Endothelial cell of umbilical vein (primary cell): ENCODE measurements at regions not wholly inside any gene's neighbourhood (a gene's known extent, or its start where the extent isn't known, plus 50 kb on each side); places are given as distances from the start of the nearest gene placed in this dataset.

Experiments
- BruUV-seq: library from RNA; stranded (reverse); fragments of 400-500 nt; replicated peaks from 2 replicates; lab custom pipeline; 2021; lab: Mats Ljungman, UMichigan
- CTCF ChIA-PET: fragments of 300-600, 350-600 bp; sonication (Branson Sonifier 250); formaldehyde crosslinking; loops from one replicate; lab custom pipeline; 2021; ENCODE audit warnings: antibody characterized with exemption, inconsistent platforms; lab: Charles Lee
- POLR2A ChIA-PET: fragments of 300-600, 350-600 bp; sonication (Branson Sonifier 250); formaldehyde crosslinking; loops from one replicate; lab custom pipeline; 2021; ENCODE audit warnings: antibody characterized with exemption, inconsistent platforms; lab: Charles Lee
- DNase-seq: peaks from one replicate; pipeline ENCODE4 v3.0.0-alpha.2; 2011; ENCODE audit warnings: low read depth, low spot score
- FAIRE-seq: peaks from 2 replicates; lab custom pipeline; 2011; peaks lifted over from hg19 to GRCh38; lab: Jason Lieb, UNC
- H2AFZ ChIP-seq: 2 replicates; pipeline ENCODE4 v1.6.0; 2012; ENCODE audit warnings: low read depth, low read length, control low read depth, inconsistent platforms
- H3K27ac ChIP-seq: 2 replicates; pipeline ENCODE4 v1.5.1; 2011; ENCODE audit warnings: low read depth, mild to moderate bottlenecking, control low read depth, low read length, moderate library complexity; ENCODE audit not compliant: insufficient read depth
- H3K27me3 ChIP-seq, 2 experiments: 2 replicates each; pipeline versions ENCODE4 v1.6.0 to v1.6.1; 2011; ENCODE audit warnings: low read length in 2 of 2, mixed read lengths in 1 of 2; ENCODE audit not compliant: control insufficient read depth in 2 of 2, insufficient read depth in 2 of 2
- H3K36me3 ChIP-seq, 2 experiments: 2 replicates in 1 of 2; 3 replicates in 1 of 2; pipeline ENCODE4 v1.5.1; 2011; ENCODE audit warnings: low read length in 2 of 2, mild to moderate bottlenecking in 1 of 2, moderate library complexity in 1 of 2; ENCODE audit not compliant: control insufficient read depth in 2 of 2, insufficient read depth in 2 of 2; ENCODE audit errors: extremely low read depth in 1 of 2
- H3K4me1 ChIP-seq: 3 replicates; pipeline ENCODE4 v1.5.1; 2011; ENCODE audit warnings: mild to moderate bottlenecking, low read length; ENCODE audit not compliant: control insufficient read depth, insufficient read depth; ENCODE audit errors: extremely low read depth
- H3K4me2 ChIP-seq: 2 replicates; pipeline ENCODE4 v1.6.1; 2011; ENCODE audit warnings: low read length, control low read depth, mixed read lengths; ENCODE audit not compliant: insufficient read depth
- H3K4me3 ChIP-seq, 3 experiments: fragments of 200-600 bp in 1 of 3; sonication (generic), shearing (Covaris generic) in 1 of 3; replicated peaks in 1 of 3; 2 replicates each; pipeline ENCODE4 v1.5.1; 2011 to 2016; ENCODE audit warnings: control low read depth in 3 of 3, low read length in 3 of 3, mild to moderate bottlenecking in 2 of 3, inconsistent platforms in 1 of 3, low read depth in 1 of 3, moderate library complexity in 1 of 3; ENCODE audit not compliant: insufficient read depth in 1 of 3
- H3K79me2 ChIP-seq: 2 replicates; pipeline ENCODE4 v1.6.0; 2012; ENCODE audit warnings: low read length, inconsistent platforms; ENCODE audit not compliant: control insufficient read depth, insufficient read depth
- H3K9ac ChIP-seq: replicated peaks from 2 replicates; pipeline ENCODE3; 2011; ENCODE audit warnings: low read length, control low read depth; ENCODE audit not compliant: insufficient read depth; ENCODE audit errors: extremely low read depth
- H3K9me1 ChIP-seq: replicated peaks from 3 replicates; pipeline ENCODE4 v1.6.0; 2011; ENCODE audit warnings: mild to moderate bottlenecking, low read length; ENCODE audit not compliant: control insufficient read depth, insufficient read depth; ENCODE audit errors: extremely low read depth
- H3K9me3 ChIP-seq: replicated peaks from 2 replicates; pipeline ENCODE4 v1.5.1; 2012; ENCODE audit warnings: low read length, inconsistent platforms; ENCODE audit not compliant: control insufficient read depth, insufficient read depth
- H4K20me1 ChIP-seq: replicated peaks from 2 replicates; pipeline ENCODE3; 2011; ENCODE audit warnings: mild to moderate bottlenecking, low read length; ENCODE audit not compliant: control insufficient read depth, insufficient read depth; ENCODE audit errors: extremely low read depth
- EZH2 ChIP-seq: IDR thresholded peaks from 2 replicates; pipeline ENCODE4 v1.6.1; 2012; ENCODE audit warnings: borderline replicate concordance, low read depth, mild to moderate bottlenecking, moderate library complexity, low read length, inconsistent platforms; ENCODE audit not compliant: severe bottlenecking
- FOS ChIP-seq: IDR thresholded peaks from 2 replicates; pipeline ENCODE4 v1.6.1; 2011; ENCODE audit warnings: mild to moderate bottlenecking, low read length, moderate library complexity, borderline replicate concordance; ENCODE audit not compliant: insufficient read depth
- GATA2 ChIP-seq: IDR thresholded peaks from 2 replicates; pipeline ENCODE4 v1.7.0; 2011; ENCODE audit warnings: low read depth, mild to moderate bottlenecking, moderate library complexity, mixed read lengths, low read length; ENCODE audit not compliant: insufficient read length, insufficient read depth
- JUN ChIP-seq: IDR thresholded peaks from 2 replicates; pipeline ENCODE4 v1.6.1; 2011; ENCODE audit warnings: borderline replicate concordance, low read depth; ENCODE audit not compliant: insufficient read length, insufficient read depth
- MYC ChIP-seq: IDR thresholded peaks from one replicate; pipeline ENCODE4 v1.6.1; 2011; ENCODE audit warnings: mild to moderate bottlenecking, low read depth, low read length
- POLR2AphosphoS5 ChIP-seq: IDR thresholded peaks from 2 replicates; pipeline ENCODE4 v1.6.1; 2012; ENCODE audit warnings: low read depth, mild to moderate bottlenecking, control low read depth, low read length, moderate library complexity; ENCODE audit not compliant: insufficient read depth
- dilution Hi-C: fragments of 300-500 bp; cut with MboI; formaldehyde crosslinking; loops from one replicate; pipeline ENCODE4 v1.15.0; 2019; ENCODE audit warnings: low sequenced_read_pairs; ENCODE audit not compliant: extremely low pct_ligation_motif_present
- intact Hi-C: fragments of 100-400 bp; cut with micrococcal nuclease; formaldehyde crosslinking; loops from one replicate; pipeline ENCODE4 v1.10.0; 2022
- TF ChIP-seq, protein P1 (sequence below), 2 donors: IDR thresholded peaks; 1 replicate in 1 of 2; 2 replicates in 1 of 2; pipeline ENCODE4 v1.5.1; 2011; ENCODE audit warnings: low read length in 2 of 2, mild to moderate bottlenecking in 2 of 2, moderate library complexity in 2 of 2, control low read depth in 1 of 2, inconsistent platforms in 1 of 2, low read depth in 1 of 2; ENCODE audit not compliant: insufficient read depth in 1 of 2; ENCODE audit errors: extremely low read depth in 1 of 2
- TF ChIP-seq, protein P2 (sequence below): IDR thresholded peaks from 2 replicates; pipeline ENCODE4 v1.6.1; 2011; ENCODE audit not compliant: insufficient read depth, insufficient read length

DNA sequence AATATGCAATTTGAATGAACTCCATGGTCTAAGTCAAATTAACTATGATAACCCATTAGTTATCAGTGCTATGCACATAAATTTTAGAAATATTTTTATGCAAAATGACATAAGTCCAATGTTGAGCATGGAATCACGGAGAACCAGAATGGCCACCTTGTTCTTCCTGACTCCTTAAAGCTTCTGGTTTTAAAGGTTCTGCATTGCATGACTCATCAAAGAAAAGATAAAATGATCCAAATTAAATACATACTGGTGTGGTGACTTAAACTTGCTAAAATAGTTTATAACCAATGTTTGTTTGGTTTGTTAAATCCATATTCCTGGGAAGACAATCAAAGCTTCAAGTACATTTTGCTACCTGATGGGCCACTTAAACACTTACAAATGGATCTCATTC is 1146.9 kb upstream of the NRXN1 start:
- no peak for DNase-seq
- Histone ChIP-seq H3K4me3 (no peak overlapping the region), H3K27me3 (no peaks in the 10 kb centered on the region), H3K27ac (no peak overlapping the region), H2AFZ (no peak overlapping the region), H3K4me2 (no peak overlapping the region), H3K4me1 (no peaks in the 10 kb centered on the region), H3K9me1 (no peaks in the 10 kb centered on the region), H3K9ac (no peak overlapping the region), H3K36me3 (no peaks in the 10 kb centered on the region), H3K79me2 (no peaks in the 10 kb centered on the region), H4K20me1 (no peaks in the 10 kb centered on the region), H3K9me3 (no peaks in the 10 kb centered on the region)
- BruUV-seq, result no TSS peak
- dilution Hi-C loops, result no loop called here
- intact Hi-C loops, result no loop called here
- ChIA-PET CTCF (no interaction called here), POLR2A (no interaction called here)
- no peak for FAIRE-seq
- no peak for TF ChIP-seq FOS
- peak; percentile 5 for TF ChIP-seq JUN
- TF ChIP-seq POLR2AphosphoS5, result no peak
- no peak for TF ChIP-seq MYC
- TF ChIP-seq EZH2, result no peak
- TF ChIP-seq GATA2, result no peak
- TF ChIP-seq, protein P1, sequence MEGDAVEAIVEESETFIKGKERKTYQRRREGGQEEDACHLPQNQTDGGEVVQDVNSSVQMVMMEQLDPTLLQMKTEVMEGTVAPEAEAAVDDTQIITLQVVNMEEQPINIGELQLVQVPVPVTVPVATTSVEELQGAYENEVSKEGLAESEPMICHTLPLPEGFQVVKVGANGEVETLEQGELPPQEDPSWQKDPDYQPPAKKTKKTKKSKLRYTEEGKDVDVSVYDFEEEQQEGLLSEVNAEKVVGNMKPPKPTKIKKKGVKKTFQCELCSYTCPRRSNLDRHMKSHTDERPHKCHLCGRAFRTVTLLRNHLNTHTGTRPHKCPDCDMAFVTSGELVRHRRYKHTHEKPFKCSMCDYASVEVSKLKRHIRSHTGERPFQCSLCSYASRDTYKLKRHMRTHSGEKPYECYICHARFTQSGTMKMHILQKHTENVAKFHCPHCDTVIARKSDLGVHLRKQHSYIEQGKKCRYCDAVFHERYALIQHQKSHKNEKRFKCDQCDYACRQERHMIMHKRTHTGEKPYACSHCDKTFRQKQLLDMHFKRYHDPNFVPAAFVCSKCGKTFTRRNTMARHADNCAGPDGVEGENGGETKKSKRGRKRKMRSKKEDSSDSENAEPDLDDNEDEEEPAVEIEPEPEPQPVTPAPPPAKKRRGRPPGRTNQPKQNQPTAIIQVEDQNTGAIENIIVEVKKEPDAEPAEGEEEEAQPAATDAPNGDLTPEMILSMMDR (IDR thresholded peaks at IDR 0.05; ENCODE audit: extremely low read depth in 1 of 2, insufficient read depth in 1 of 2, low read depth in 1 of 2, low read length in 2 of 2), result no peak
- TF ChIP-seq, protein P2, sequence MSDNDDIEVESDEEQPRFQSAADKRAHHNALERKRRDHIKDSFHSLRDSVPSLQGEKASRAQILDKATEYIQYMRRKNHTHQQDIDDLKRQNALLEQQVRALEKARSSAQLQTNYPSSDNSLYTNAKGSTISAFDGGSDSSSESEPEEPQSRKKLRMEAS, result no peak
